Mucosa of descending colon (tissue), 3 donors: ENCODE measurements at regions not wholly inside any gene's neighbourhood (a gene's known extent, or its start where the extent isn't known, plus 50 kb on each side); places are given as distances from the start of the nearest gene placed in this dataset.
A peak's percentile ranks its signal among the peaks of the same experiment; 100 is the strongest.
"Not testable (repeated sequence)": the region's sequence is repeated elsewhere in the genome, so short reads cannot be mapped to it uniquely, and the experiment has no call there.

Experiments
- ATAC-seq: fragments of 200-7000 bp; cut with Tn5 transposase; one replicate; pipeline ENCODE4 v1.9.1; 2020; ENCODE audit warnings: mild to moderate bottlenecking, moderate library complexity
- DNase-seq, 3 donors: peaks; one replicate each; pipeline ENCODE4 v3.0.0-alpha.2; 2020
- H3K36me3 ChIP-seq: fragments of 200-600 bp; one replicate; pipeline ENCODE4 v1.8.0; 2021; ENCODE audit warnings: low read depth, mild to moderate bottlenecking
- H3K4me1 ChIP-seq: fragments of 200-600 bp; one replicate; pipeline ENCODE4 v1.8.0; 2021; ENCODE audit warnings: low read depth, mild to moderate bottlenecking
- H3K4me3 ChIP-seq: fragments of 200-600 bp; one replicate; pipeline ENCODE4 v1.8.0; 2021; ENCODE audit warnings: mild to moderate bottlenecking
- H3K9me3 ChIP-seq: fragments of 200-600 bp; one replicate; pipeline ENCODE4 v1.8.0; 2021; ENCODE audit warnings: mild to moderate bottlenecking
- intact Hi-C, 2 donors: fragments of 100-400 bp; cut with DNase I in 1 of 2; cut with micrococcal nuclease in 1 of 2; formaldehyde crosslinking; loops; one replicate each; pipeline versions ENCODE4 v1.11.0 to v1.11.1; 2022; cut with DNase I, micrococcal nuclease
- TF ChIP-seq, protein P1 (sequence below): fragments of 200-600 bp; IDR thresholded peaks from one replicate; pipeline ENCODE4 v1.8.0; 2022; ENCODE audit warnings: antibody characterized with exemption, mild to moderate bottlenecking
- donor health status: DM: no; HTN: no; CAD: no; lungs with moderate emphysema.
- donor health status: DM: no; HTN: no; CAD: no.
- donor health status: DM: no; HTN: yes; CAD: no.

DNA sequence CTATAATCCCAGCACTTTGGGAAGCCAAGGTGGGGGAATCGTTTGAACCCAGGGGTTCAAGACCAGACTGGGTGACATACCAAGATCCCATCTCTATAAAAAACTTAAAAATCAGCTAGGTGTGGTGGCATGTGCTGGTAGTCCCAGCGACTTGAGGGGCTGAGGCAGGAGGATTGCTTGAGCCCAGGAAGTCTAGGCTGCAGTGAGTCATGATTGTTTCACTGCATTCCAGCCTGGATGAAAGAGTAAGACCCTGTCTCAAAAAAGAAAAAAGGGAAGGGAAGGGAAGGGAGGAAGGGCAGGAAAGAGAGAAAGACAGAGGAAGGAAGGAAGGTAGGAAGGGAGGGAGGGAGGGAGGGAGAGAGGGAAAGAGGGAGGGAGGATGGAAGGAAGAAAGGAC, 133.7 kb upstream of the LRRN1 start:
- Histone ChIP-seq H3K4me1 (no peaks in the 10 kb centered on the region), H3K4me3 (no peak overlapping the region), H3K36me3 (no peaks in the 10 kb centered on the region), H3K9me3 (no peaks in the 10 kb centered on the region)
- DNase-seq (no peak), ATAC-seq (no peak)
- intact Hi-C loops, result no loop called here
- TF ChIP-seq, protein P1, sequence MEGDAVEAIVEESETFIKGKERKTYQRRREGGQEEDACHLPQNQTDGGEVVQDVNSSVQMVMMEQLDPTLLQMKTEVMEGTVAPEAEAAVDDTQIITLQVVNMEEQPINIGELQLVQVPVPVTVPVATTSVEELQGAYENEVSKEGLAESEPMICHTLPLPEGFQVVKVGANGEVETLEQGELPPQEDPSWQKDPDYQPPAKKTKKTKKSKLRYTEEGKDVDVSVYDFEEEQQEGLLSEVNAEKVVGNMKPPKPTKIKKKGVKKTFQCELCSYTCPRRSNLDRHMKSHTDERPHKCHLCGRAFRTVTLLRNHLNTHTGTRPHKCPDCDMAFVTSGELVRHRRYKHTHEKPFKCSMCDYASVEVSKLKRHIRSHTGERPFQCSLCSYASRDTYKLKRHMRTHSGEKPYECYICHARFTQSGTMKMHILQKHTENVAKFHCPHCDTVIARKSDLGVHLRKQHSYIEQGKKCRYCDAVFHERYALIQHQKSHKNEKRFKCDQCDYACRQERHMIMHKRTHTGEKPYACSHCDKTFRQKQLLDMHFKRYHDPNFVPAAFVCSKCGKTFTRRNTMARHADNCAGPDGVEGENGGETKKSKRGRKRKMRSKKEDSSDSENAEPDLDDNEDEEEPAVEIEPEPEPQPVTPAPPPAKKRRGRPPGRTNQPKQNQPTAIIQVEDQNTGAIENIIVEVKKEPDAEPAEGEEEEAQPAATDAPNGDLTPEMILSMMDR, result no peak

DNA sequence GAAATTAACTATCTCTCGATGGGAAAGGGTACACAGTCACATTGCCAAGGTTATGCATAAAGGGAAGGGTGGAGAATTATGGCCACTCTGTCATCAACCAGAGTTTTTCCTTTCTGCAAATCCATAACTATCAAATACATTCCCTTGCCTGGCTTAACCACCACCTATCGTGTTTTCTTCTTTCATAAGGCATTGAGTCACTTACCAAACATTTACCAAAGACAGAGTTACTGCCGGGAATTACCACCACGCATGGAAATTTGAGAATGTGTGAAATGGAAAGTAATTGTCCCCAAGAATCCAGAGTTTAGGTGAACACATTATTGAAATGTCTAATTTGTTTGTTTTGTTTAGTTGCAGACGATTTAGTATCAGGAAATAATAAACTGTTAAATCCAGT, 134.3 kb upstream of the LRRN1 start:
- intact Hi-C loops, result no loop called here
- no peak for DNase-seq
- ATAC-seq, result no peak

DNA sequence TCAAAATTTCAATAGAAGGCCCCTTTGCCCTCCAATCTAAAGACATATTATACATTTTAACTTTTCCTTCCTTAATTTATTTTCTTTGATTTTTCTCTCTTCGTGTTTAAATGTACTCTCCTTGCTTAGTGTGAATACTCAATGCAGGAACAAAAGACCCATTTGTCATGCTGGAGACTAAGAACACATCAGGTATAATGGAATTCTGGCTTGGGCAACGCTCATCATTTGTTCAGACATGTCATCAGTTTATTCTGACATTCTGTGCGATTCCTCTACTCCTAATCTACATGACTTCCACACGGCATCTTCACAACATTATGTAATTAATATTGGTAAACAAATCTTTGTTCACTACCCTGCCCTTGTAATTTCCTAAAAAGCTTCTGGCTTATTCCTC, 136.6 kb upstream of the LRRN1 start:
- no peak overlapping the region for H3K4me3 ChIP-seq
- ATAC-seq, result no peak

More for the DNA sequence above, 134.3 kb upstream of the LRRN1 start:
- TF ChIP-seq, protein P1, result no peak
- Histone ChIP-seq H3K9me3 (no peaks in the 10 kb centered on the region), H3K36me3 (no peaks in the 10 kb centered on the region), H3K4me3 (no peak overlapping the region), H3K4me1 (no peaks in the 10 kb centered on the region)

DNA sequence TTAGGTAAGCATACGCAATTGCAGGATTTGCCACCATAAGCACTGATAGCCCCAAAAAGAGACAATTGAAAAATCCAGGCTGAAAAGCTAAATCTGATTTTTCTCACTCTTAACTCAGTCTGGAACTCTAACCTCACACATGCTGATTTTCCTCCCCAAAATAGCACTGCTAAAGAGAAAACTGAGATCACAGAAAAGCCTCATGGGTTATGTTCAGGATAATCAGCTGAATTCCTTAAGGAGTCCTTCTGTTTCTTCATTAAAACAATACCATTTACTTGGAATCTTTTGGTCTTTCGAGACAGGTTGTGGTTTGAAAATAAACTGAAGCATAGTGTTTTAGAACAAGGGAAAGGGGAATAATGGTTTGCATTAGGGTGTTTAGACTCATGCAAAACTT, 144.3 kb upstream of the LRRN1 start:
- intact Hi-C loops, result no loop called here
- no peak overlapping the region for H3K4me3 ChIP-seq
- H3K9me3 ChIP-seq, result no peaks in the 10 kb centered on the region
- TF ChIP-seq, protein P1, result no peak
- DNase-seq (no peak), ATAC-seq (no peak)
- no peaks in the 10 kb centered on the region for H3K4me1 ChIP-seq
- no peaks in the 10 kb centered on the region for H3K36me3 ChIP-seq

More for the DNA sequence above, 136.6 kb upstream of the LRRN1 start:
- TF ChIP-seq, protein P1, result no peak
- Histone ChIP-seq H3K36me3 (no peaks in the 10 kb centered on the region), H3K4me1 (no peaks in the 10 kb centered on the region), H3K9me3 (no peaks in the 10 kb centered on the region)
- intact Hi-C loops, result no loop called here
- no peak for DNase-seq

DNA sequence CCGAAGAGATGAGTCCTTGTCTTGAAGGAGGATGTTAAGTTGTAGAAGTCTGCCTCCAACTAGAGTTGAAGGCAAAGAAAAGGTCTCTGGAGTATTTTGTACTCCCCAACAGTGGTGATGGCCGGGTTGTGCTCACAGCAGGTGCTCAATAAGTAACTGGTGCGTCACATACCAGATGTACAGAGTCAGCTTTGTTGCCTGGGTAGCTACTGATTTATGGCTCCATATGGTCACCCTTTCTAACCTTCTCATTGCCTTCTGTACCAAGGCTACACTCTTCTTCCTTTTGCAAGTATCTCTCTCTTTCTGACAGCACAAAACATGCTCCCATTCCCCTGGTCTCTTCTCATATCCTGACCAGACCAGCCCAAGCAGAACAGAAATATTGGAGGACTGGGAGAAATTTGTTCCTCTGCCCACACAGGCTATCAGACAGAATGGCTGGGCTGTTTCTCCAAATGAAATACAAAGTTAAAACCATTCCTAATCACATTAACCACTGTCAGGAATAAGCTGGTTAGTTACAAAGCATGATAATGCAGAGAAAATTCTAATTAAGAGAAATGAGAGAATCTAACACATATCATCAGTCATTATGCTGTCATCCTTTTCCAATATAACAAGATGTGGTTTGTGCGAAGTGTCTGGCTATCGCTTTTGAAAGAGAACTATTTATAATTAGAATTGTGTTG, 150.1 kb upstream of the LRRN1 start:
- Histone ChIP-seq H3K9me3 (no peaks in the 10 kb centered on the region), H3K36me3 (no peaks in the 10 kb centered on the region), H3K4me1 (peaks cover 10% of the 10 kb centered on the region), H3K4me3 (no peak overlapping the region)
- intact Hi-C loops, result no loop called here
- DNase-seq, result no peak
- no peak for ATAC-seq
- TF ChIP-seq, protein P1, result no peak

DNA sequence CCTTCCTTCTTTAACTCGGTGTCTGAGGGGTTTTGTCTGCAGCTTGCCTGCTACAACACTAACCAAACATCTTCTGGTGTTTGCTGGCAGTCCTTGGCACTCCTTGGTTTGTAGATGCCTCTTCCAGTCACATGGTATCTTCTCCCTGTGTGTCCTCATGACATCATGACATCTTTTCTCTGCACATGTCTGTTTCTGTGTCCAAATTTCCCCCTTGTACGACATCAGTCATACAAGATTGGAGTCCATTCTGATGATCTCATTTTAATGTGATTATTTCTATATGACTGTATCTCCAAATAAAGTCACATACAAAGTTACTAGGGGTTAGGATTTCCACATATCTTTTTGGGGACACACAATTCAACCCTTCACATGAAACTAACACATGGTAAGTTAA, 152.3 kb upstream of the LRRN1 start:
- no peak for DNase-seq

DNA sequence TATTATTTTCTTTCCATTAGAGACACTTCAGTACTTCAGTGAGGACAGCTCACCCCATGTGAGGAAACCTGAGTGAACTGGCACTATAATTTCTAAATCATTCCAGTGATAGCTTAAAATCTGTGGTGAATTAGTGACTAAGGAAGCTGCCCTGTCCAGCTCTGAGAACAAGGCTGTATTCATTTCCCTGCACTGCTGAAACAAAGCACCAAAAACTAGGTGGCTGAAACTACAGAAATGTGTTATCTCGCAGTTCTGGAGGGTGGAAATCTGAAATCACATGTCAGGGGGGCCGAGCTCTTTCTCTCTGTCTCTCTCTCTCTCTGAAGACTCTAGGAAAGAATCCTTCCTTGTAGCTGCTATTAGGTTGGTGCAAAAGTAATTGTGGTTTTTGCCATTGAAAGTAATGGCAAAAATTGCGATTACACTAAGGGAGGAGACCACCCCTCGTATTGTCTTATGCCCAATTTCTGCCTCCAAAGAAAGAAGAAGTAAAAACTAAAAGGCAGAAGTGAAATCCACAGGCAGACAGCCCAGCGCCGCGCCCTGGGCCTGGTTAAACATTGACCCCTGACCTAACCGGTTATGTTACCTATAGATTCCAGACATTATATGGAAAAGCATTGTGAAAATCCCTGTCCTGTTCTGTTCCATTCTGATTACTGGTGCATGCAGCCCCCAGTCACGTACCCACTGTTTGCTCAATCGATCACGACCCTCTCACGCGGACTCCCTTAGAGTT, 153.0 kb upstream of the LRRN1 start:
- H3K4me3 ChIP-seq, H3K9me3 ChIP-seq, intact Hi-C loops, H3K36me3 ChIP-seq: not testable (repeated sequence)
- peak in 2 of 3 donors; percentile 80 to 84 for DNase-seq
- peak; percentile 29 for ATAC-seq
- H3K4me1 ChIP-seq, result peaks cover 10% of the 10 kb centered on the region

More for the DNA sequence above, 152.3 kb upstream of the LRRN1 start:
- H3K9me3 ChIP-seq, result no peaks in the 10 kb centered on the region
- ATAC-seq, result no peak
- no peak overlapping the region for H3K4me3 ChIP-seq
- TF ChIP-seq, protein P1, result no peak
- intact Hi-C loops, result no loop called here
- H3K4me1 ChIP-seq, result peaks cover 10% of the 10 kb centered on the region
- no peaks in the 10 kb centered on the region for H3K36me3 ChIP-seq
